ENCODE measurements at regions not wholly inside any gene's neighbourhood (a gene's known extent, or its start where the extent isn't known, plus 50 kb on each side); places are given as distances from the start of the nearest gene placed in this dataset.

GRCh38 chr7:156000601-156001396 lies 188.5 kb upstream of the SHH start:
- DNase-seq = no peak

- no peak for DNase-seq
Measured at GRCh38 chr7:155999631-156000489, 187.6 kb upstream of the SHH start.

GRCh38 chr7:155998766-155999630 lies 186.7 kb upstream of the SHH start:
- DNase-seq = no peak

- DNase-seq = no peak
Measured at GRCh38 chr7:155998328-155998691, 186.0 kb upstream of the SHH start.

- DNase-seq = no peak
Measured at GRCh38 chr7:155997431-155998327, 185.4 kb upstream of the SHH start.

GRCh38 chr7:155996718-155997280 lies 184.5 kb upstream of the SHH start:
- DNase-seq = no peak

- no peak for DNase-seq
Measured at GRCh38 chr7:155995183-155995612, 182.9 kb upstream of the SHH start.

GRCh38 chr7:155994279-155994811 lies 182.1 kb upstream of the SHH start:
- no peak for DNase-seq

- DNase-seq = no peak
Measured at GRCh38 chr7:155993420-155994278, 181.4 kb upstream of the SHH start.

GRCh38 chr7:155992974-155993373 lies 180.7 kb upstream of the SHH start:
- no peak for DNase-seq

GRCh38 chr7:155992538-155992937 lies 180.3 kb upstream of the SHH start:
- DNase-seq = no peak

- no peak for DNase-seq
Measured at GRCh38 chr7:155992107-155992506, 179.8 kb upstream of the SHH start.

- no peak for DNase-seq
Measured at GRCh38 chr7:155991470-155991869, 179.2 kb upstream of the SHH start.

GRCh38 chr7:155988416-155988815 lies 176.2 kb upstream of the SHH start:
- no peak for DNase-seq

- no peak for DNase-seq
Measured at GRCh38 chr7:155987681-155988235, 175.5 kb upstream of the SHH start.

- DNase-seq = no peak
Measured at GRCh38 chr7:155986497-155987160, 174.4 kb upstream of the SHH start.

GRCh38 chr7:155985518-155986250 lies 173.4 kb upstream of the SHH start:
- no peak for DNase-seq

- no peak for DNase-seq
Measured at GRCh38 chr7:155984609-155985405, 172.5 kb upstream of the SHH start.

All from NCI-H524 treated with DMSO at 0.1 percent for 48 hours (cell line).